ENCODE measurements at regions not wholly inside any gene's neighbourhood (a gene's known extent, or its start where the extent isn't known, plus 50 kb on each side); places are given as distances from the start of the nearest gene placed in this dataset.

DNA sequence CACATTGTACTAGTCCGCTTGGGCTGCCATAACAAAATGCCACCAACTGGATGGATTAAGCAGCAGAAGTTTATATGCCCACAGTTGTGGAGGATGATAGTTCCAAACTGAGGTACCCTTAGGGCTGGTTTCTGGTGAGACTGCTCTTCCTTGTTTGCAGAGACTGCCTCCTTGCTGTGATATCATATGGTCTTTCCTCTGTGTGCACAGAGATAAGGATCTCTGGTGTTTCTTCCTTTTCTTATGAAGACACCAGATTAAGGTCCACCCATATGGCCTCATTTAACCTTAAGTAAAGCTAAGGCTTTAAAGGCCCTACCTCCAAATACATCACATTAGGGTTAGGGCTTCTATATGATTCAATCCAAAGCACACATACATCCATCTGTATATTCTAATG is 738.2 kb upstream of the GCFC2 start:
- DNase-seq = no peak

DNA sequence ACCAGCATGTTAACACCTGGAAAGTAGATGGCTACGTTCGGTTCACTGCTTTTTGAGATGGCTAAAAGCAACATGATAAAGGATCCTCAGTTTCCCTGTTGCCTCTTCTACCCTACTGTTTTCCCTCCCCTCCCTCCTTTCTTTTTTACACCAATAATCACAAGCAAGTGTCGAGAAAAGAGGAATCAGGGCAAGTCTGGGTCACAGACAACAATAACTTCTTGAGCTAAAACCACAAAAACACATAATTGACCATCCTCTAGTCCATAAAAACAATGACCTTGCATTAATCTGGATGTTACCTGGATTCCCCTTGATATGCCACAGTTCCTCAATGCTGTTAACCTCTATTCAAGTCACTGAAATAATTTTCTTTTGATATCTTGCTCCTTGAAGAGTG is 736.6 kb upstream of the GCFC2 start:
- no peak for DNase-seq

DNA sequence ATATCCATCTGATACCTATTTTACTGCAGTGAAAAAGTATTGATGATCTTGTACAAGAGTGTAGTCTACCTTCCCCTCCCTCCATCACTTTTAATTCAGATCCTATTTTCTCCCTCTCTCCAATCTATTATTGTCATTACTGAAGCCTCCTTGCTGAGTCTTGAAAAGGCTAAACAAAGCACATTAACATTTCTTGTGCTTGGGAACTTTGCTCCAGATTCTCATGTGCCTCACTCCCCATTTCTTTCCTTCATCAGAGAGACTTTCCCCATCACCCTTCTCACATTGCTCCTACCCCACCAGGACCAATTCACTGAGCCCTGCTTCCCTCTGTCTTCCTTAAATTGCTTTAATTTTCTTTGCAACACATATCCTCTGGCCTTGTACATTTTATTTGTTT is 736.2 kb upstream of the GCFC2 start:
- no peak for DNase-seq

DNA sequence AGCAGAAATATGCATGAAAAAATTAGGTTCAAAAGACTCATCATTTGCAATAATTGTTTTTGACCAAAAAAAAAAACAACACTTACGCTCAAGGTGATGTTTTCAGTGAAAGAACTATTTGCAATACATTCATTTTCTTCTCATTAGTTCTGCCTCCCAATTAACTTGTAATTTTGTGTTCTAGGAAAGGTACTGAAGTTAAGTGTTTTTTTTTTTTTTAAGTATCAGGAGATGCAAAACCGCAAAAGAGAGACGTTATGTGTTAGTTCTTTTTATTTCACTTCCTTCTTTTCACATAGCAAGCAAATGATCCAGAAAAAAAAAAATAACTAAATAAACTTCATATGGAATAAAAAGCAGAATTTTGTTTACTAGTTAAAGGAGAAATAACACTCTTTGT is 735.2 kb upstream of the GCFC2 start:
- DNase-seq = no peak

DNA sequence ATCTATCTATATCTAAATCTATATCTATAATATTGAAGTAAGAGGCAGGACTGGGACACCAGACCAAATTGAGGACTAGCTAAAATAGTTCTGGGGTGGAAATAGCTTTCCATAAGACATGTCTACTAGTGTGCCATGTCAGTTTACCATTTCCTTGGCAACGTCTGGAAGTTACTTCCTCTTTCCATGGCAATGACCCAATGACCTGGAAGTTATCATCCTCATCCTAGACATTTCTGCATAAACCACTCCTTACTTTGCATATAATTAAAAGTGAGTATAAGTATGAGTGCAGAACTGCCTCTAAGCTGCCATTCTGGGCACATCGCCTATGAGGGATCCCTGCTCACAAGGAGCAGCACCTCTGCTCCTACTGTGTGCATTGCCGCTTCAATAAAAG is 734.0 kb upstream of the GCFC2 start:
- DNase-seq = no peak

DNA sequence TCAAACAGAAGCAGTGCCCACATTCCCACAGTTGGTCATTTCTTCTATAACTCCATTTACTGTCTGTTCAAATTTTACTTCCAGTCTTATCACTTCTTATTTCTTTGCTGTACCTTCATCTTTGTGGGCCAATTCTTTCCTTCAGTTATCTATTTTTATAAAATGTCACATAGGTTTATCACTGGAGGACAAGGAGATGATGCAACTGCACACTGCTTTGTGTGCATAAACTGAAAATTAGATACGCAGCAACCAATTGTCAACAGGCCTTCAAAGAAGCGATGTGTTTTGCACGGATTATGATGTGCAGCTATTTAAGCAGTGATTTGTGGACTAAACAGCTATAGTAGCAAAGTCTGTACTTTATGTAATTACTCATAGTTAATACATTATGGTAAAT is 726.8 kb upstream of the GCFC2 start:
- DNase-seq = no peak

DNA sequence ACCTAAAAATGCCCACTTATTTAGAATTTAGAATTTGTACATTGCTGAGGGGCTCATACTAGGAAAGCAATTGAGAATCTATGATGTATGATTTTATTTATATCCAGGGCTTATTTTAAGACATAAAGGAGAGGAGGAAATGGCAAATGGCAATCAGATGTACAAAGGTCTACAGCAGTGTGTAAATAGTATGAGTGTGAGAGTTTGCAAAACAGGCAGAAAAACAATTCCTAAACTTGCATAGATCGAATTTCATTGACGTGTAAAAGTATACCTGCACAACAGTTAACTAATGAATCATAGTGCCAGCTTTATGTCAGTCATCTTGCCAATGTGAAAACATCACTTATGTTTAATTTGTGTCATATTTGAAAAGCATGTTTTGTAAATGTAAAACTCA is 718.7 kb upstream of the GCFC2 start:
- DNase-seq = no peak

DNA sequence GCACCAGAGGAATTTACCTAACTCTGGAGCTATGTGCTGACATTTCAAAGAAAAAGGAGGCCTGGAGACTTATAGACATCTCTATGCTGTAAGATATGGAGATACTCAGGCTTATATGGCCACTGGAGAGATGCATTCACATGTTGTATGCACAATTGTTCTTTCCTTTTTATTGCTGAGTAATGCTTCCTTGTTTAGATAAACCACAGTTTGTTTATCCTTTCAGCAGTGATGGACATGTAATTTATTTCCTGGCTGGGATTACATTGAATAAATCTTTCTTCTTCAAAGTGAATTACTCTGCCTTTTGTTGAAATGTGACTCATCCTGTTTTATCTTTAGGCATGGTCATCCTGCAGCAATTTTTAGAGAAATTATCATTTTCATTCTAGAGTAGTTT is 716.7 kb upstream of the GCFC2 start:
- no peak for DNase-seq

DNA sequence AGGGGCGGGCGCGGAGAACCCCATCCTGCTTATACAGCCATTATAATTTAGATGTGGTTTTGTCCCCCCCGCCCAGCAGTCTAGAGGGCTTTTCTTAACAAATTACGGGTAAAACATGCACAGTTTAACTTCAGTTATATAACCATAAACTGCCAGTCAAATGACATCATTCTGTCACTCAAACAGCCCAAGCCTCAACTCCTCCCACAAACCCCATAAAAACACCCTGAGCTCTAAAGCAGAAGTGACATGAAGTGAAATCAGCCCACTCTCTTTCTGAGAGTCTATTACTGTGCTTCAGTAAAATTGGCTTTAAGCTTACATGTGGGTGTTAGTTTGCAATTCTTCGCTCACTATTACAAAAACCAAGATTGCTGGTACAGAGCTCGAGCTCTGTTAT is 705.1 kb upstream of the GCFC2 start:
- DNase-seq = no peak

DNA sequence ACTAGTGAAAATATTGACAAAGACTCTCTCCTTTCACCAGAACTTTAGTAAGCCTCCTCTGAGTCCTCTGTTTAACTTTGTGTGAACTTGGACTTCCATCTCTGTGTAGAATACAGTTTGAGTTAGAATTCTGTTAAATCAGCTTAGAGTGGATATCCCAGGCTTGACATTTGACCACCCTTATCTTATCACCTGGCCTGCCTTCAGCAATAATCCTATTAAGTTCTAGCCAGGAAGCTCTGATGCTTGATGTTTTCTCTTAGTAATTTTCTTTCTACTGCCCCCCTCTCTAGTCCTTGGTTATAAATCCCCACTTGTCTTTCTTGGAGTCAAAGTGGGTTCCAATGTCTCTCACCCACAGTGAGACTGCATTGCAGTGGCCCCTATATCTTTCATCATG is 702.7 kb upstream of the GCFC2 start:
- DNase-seq = no peak

DNA sequence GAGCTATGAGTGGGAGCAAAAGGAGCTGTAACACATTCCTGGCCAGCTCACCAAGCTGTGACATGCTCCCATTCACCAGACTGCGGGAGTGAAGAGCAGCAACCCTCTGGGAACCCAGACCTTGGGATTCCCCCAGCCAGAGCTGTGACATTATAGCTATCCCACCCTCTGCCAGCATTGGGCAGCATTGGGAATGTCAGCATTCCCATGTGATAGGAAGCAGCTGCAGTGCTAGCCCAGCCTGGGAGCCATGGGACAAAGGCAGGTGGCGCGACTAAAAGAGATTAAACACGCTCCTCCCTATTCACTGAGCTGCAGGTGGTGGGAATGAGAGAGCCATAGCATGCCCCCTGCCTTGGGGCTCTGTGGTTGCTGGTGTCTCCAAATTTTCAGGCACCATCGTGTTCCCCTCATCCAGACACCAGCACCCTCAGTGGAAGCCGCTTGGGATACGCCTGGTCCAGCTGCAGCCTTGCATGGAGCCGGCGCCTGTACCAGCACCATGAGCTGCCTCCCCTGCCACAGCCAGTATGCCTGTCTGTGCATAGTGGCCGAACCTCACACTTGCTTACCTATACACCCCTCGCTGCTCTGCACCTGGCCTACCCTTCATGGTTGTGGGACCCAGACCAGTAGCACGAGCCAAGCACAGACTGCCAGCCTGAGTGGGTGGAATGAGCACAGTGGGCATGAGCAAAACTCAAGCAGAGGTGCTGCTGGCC is 695.6 kb upstream of the GCFC2 start:
- no peak for DNase-seq

DNA sequence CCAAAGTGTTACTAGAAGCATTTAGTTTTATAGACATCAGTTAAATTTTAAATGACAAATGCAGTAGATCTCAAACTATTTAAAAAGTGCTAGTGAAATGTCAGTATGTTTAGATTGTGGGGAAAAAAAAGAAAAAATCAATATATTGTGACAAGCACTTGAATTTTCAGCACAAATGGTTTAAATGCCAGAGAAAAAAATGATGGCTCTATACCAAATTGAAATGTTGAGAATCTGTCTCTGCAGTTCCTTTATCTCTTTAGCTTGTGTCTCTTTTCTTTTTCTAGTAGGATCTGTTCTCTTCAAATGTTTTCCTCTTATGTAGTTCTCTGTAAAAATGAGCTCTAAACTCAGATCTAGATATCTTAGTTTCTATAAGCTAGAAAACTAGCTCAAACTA is 682.6 kb upstream of the GCFC2 start:
- DNase-seq = no peak

DNA sequence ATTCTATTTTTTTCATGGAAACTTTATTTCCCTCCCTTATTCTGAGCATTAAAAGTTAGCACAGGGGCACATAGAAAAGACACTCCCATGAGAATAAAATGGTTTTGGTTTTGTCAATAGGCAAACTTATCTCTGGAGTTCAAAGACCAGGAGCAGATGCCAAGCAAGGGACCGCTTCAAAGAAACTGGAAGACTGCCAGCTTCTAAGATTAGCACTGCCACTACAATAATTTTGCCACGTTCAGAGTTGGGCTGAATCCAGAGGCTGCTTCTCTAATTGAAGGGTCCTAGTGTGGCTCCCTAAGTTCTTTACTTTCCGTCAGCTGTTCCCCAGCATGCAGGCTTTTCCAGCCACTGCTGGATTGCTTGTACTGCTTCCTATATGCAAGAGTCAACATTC is 681.0 kb upstream of the GCFC2 start:
- no peak for DNase-seq

DNA sequence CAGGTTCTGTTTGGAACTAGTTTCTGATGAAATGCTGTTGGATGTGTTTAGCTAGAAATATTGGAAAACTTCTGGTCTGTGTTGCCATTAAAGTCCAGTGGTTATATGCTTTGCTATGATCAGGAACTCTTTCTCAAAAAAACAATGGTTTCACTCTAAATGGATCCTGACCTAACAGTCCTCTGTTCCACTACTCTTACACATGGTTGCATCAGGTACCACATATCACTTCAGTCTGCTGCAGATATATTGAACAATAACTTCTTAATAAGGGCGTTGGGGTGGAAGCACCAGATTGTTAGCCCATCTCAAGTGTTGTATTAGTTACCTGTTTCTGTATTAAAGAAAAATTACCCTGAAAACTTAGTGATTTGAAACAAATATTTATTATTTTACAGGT is 676.6 kb upstream of the GCFC2 start:
- no peak for DNase-seq

DNA sequence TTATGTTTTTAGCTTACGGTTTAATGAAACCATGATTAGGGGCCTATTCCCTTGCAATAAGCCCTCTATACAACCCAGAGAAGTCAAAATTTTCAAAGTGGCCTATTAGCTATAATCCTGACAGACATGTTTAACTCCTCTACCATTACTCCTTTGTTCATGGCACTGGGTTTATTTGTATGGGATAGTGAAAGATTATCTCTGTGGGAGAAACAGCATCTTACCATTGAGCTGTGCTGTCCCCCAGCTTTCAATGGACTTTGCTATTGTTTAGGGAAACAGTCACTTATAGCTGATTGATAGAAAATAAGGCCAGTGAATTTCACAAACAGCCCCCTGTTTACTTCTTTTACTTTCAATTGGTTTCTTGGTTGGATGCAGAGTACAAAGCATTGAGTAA is 675.2 kb upstream of the GCFC2 start:
- no peak for DNase-seq

DNA sequence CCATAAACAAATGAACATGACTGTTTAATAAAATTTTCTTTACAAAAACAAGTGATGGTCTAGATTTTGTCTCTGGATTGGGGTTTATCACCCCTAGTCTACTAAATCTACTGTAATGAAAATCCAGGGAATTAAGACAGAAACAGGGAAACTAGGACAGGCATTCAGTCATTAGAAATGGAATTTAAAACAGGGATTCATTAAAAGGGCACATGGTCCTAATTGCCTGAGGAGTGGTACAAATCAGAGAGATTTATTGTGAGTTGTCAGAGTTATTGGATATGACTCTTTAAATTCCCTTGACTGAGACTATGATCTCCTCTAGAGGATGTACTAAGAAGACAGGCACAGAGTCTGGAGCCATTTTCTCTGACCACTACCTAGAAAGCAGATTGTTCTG is 670.9 kb upstream of the GCFC2 start:
- DNase-seq = no peak

DNA sequence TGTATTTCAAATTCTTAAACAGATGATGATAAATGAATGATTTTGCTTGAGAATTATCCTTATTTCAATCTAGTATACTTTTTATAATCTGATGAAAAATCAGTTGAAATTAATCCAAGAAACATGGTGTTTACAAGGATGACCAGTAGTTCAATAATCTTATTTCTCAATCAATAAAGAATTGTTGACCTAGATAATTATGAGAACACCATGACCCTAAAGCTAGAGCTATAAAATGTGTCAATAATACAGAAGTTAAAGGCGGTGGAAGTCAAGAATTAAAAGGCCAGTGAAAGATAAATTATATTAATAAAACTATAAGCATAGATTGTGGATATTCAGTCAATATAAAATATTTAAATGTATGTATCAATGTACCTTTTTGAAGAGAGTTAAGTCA is 667.4 kb upstream of the GCFC2 start:
- no peak for DNase-seq

DNA sequence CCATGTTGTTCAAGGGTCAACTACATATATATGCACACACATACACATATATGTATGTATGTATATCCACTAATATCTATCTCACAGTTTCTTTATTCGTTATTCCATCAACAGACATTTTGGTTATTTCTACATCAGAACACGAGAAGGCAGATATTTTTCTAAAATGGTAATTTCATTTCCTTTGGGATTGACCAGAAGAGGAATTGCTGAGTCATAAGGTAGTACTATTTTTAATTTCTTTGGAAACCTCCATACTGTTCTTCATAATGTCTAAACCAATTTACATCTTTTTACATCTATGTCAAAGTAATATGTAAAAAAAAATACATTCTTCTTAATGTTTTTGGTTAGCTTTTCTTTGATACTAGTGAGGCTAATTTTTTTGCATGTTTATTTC is 630.7 kb upstream of the GCFC2 start:
- DNase-seq = no peak

DNA sequence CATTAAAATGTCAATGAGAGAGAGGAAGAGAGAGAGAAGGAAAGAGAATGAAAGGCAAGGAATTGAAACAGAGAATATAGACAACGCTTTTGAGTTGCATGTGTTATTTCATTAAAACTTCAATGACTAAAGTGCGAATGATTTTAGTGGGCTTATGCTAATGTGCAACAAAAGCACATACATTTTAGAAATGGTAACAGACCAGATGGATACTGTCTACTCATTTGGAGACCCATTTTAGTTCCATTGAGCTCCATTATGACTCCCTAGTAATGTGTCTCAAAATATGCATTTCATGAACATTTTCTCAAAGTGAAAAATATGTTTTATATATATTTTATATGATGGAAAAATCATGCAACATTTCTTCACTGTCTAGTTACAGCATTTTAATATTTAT is 622.2 kb upstream of the GCFC2 start:
- no peak for DNase-seq

DNA sequence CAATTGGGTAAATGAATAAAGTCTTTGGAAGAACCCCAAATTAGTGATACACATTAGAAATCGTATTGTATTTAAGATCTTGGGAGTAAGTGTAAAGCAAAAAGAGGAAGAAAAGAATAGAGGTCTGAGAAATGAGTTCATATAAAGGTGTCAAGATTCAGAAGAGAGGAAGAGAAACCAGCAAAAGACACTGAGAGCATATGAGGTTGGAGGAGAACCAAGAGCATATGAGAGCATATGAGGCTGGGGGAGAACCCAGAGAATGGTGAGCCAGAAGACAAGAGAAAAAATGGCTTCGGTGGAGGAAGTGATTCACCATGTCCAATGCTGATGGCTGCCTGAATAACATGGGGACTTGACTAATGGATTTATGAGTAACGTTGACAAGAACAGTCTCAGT is 620.1 kb upstream of the GCFC2 start:
- DNase-seq = no peak

DNA sequence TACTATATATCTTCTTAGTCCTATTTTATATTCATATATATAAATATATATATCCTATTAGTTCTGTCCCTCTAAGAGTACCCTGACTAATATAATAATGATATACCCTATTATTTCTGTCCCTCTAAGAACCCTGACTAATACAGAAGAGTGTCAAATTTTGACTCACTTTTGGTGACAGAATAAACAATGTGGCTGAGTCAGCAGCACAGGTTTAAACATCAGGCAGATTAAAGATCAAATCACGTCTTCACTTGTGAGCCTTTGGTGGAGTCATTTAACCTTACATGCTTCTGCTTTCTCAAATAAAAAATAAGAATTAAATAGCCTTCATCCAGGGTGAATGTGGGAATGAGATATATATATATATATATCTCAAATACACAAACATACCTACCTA is 615.9 kb upstream of the GCFC2 start:
- DNase-seq = no peak

DNA sequence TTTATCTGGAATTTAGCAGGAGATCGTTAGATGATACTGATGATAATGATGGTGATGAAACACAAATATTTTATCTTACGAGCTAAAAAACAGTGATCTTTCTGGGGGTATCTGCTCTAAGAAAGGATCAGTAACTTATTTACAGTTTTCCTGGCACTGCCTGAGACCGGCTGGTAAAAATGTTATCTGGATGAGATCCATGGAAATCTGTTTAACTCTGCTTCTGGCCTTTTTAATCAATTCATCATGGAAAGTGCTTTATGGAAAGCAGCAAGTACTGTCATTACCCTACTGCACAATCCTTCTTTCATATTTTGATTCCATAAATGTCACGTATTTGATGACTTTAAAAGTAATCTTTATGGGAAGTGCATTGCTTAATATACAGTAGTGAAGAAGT is 612.7 kb upstream of the GCFC2 start:
- no peak for DNase-seq

DNA sequence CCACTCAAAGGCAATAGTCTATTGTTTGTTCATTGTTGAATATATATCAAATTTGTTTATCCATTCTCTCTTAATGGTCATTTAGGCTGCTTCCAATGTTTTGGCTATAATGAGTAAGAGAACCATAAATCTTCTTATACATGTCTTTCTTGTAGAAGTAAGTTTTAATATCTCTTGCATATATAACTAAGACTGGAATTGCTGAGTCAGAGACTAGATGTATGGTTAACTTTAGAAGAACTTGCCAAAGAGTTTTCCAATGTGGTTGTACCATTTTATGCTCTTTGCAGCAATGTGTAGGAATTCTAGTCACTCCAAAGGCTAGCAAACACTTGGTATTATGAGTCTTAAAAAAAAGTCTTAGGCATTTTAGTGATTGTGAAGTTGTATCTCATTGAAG is 610.0 kb upstream of the GCFC2 start:
- no peak for DNase-seq

DNA sequence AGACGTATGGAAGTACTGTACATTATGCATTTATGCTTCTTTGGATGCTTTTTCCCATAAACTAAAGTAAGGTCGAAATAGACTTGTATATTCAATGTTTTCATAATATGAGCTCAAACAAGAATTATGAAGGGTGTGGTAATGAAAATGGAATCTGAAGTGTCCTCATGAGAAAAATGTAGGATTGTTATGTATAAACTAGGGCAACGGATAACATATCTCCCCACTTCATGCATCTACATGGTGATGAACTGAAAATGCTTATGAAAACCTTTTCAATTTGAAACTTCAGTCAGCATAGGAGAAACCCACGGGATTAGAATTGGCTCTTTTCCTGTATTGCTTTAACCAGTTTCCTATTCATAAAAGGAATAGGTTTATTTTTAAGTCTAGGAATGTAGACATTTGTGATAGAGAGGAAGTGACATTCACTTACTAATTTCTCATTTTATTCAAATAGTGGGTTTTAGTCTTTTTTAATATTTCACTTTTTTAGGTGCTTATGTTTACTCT is 608.2 kb upstream of the GCFC2 start:
- no peak for DNase-seq

DNA sequence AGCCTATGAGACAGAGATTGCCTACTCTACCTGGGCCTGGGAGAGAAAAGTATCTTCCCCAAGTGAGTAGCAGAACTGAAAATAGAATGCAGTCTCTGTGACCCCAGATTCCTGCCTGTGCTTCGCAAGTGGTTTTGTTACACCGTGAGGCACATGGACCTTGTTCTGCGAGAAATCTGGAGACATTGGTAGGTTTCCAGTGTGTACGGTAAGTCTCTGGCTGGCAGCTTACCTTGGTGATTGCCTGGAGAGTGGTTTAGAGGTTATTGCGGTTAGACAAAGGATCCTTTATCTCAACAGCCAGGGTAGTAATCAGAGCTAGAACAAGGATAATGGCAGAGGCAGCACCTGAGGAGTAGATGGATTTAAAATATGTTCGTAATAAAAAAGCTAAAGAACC is 606.0 kb upstream of the GCFC2 start:
- no peak for DNase-seq

All from NCI-H187 (cell line).